ENCODE measurements at regions not wholly inside any gene's neighbourhood (a gene's known extent, or its start where the extent isn't known, plus 50 kb on each side); places are given as distances from the start of the nearest gene placed in this dataset.
"Not testable (repeated sequence)": the region's sequence is repeated elsewhere in the genome, so short reads cannot be mapped to it uniquely, and the experiment has no call there.

DNA sequence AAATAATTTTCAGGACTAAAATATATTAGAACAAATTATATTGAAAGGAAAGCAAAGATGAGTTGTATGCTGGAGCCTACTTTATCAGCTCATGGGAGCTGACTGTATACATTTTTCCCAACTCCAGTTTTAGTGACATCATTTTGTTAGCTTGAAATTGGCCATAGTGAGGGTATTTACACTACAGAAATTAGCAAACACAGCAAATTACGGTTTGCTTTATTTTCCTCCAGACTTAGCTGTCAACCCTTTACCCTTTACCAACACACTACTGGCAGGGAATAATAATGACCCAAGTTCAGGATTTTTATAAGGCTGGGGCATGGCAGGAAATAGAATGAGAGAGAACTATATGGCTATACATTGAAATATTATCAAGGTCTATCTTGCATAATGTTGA, 120.3 kb upstream of the PRSS1 start:
- 22 to 26% methylated on average over 1 of the region's 1 CpG for WGBS, 2 donors (ENCODE audit: low coverage in 1 of 2)
- intact Hi-C loops (cut with DNase I; ENCODE audit: low total_unique reads) (no loop called here), in situ Hi-C loops (cut with MboI; ENCODE audit: low pct_ligation_motif_present in 1 of 4, low pct_unique_long_range_greater_than_20kb in 1 of 4, low sequenced_read_pairs in 3 of 4) (loop anchor here in 2 of 4 donors (10.0 to 25.0 kb wide), 3 partner anchors 146 to 583 kb away; partner anchors contain the start of genes PRSS2 (in 1 of the 2) and TAS2R40 (in 1 of the 2))
- no peak overlapping the region for H3K4me3 ChIP-seq
- no peaks in the 10 kb centered on the region for H3K36me3 ChIP-seq
- peaks cover 36% of the 10 kb centered on the region for H3K27me3 ChIP-seq
- DNase-seq: no peak
- H3K9me3 ChIP-seq: no peaks in the 10 kb centered on the region
- TF ChIP-seq POLR2A (IDR thresholded peaks at IDR 0.05) (no peak), POLR2AphosphoS5 (IDR thresholded peaks at IDR 0.05) (no peak), EP300 (IDR thresholded peaks at IDR 0.05; ENCODE audit: low read depth) (no peak)
- TF ChIP-seq, protein P1, sequence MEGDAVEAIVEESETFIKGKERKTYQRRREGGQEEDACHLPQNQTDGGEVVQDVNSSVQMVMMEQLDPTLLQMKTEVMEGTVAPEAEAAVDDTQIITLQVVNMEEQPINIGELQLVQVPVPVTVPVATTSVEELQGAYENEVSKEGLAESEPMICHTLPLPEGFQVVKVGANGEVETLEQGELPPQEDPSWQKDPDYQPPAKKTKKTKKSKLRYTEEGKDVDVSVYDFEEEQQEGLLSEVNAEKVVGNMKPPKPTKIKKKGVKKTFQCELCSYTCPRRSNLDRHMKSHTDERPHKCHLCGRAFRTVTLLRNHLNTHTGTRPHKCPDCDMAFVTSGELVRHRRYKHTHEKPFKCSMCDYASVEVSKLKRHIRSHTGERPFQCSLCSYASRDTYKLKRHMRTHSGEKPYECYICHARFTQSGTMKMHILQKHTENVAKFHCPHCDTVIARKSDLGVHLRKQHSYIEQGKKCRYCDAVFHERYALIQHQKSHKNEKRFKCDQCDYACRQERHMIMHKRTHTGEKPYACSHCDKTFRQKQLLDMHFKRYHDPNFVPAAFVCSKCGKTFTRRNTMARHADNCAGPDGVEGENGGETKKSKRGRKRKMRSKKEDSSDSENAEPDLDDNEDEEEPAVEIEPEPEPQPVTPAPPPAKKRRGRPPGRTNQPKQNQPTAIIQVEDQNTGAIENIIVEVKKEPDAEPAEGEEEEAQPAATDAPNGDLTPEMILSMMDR (IDR thresholded peaks at IDR 0.05): no peak
- H3K4me1 ChIP-seq: no peaks in the 10 kb centered on the region
- H3K27ac ChIP-seq: no peak overlapping the region

DNA sequence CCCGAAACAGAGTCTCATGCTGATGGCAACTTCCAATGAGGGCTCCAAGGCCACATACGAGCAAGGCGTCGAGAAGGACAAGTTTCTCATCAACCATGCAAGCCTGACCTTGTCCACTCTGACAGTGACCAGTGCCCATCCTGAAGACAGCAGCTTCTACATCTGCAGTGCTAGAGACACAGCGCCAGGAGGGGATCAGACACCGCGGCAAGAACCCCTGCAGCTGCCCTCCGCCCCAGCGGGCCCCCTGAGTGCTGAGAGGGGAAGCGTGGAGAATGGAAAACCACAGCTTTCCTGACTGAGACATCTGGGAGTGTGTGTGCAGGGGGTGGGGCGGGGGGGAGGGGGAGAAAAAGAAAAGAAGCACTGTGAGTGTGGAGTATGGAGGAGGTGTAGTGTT, 122.0 kb upstream of the PRSS1 start:
- H3K9me3 ChIP-seq; H3K36me3 ChIP-seq; intact Hi-C loops (cut with DNase I; ENCODE audit: low total_unique reads); H3K4me1 ChIP-seq; DNase-seq; H3K27ac ChIP-seq; H3K4me3 ChIP-seq: not testable (repeated sequence)
- H3K27me3 ChIP-seq: peaks cover 25% of the 10 kb centered on the region
- in situ Hi-C loops (cut with MboI; ENCODE audit: low pct_ligation_motif_present in 1 of 4, low pct_unique_long_range_greater_than_20kb in 1 of 4, low sequenced_read_pairs in 3 of 4): loop anchor here in 2 of 4 donors (10.0 to 25.0 kb wide), 3 partner anchors 148 to 585 kb away; partner anchors contain the start of genes PRSS2 (in 1 of the 2) and TAS2R40 (in 1 of the 2)
- 72% methylated on average over 11 of the region's 11 CpGs; no CpG with 5 or more reads in 1 of the 2 donors for WGBS, 2 donors (ENCODE audit: low coverage in 1 of 2)

DNA sequence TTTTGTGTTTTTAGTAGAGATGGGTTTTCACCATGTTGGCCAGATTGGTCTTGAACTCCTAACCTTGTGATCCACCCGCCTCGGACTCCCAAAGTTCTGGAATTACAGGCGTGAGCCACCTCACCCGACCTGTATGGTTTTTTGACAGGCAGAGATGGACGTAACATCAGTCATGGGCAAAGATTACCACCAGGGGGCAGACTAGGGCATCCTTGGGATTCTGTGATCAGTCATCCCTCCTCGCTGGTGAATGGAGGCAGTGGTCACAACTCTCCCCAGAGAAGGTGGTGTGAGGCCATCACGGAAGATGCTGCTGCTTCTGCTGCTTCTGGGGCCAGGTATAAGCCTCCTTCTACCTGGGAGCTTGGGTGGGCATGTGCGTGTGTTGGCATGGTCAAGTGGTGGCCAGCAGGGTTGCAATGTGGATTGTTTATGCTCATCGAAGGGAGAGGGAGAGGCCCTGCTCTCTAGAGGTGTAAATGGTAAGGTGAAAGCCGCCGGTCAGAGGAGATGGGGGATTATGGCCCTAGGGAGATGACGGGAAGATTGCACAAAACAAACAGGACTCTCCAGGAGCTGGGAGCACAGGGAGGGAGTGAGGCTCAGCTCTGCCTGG, 122.7 kb upstream of the PRSS1 start:
- no peak overlapping the region for H3K4me3 ChIP-seq
- no peaks in the 10 kb centered on the region for H3K9me3 ChIP-seq
- H3K27me3 ChIP-seq: peaks cover 18% of the 10 kb centered on the region
- in situ Hi-C loops (cut with MboI; ENCODE audit: low pct_ligation_motif_present in 1 of 4, low pct_unique_long_range_greater_than_20kb in 1 of 4, low sequenced_read_pairs in 3 of 4): loop anchor here in 2 of 4 donors (10.0 to 25.0 kb wide), 3 partner anchors 148 to 586 kb away; partner anchors contain the start of genes PRSS2 (in 1 of the 2) and TAS2R40 (in 1 of the 2)
- TF ChIP-seq, protein P1 (IDR thresholded peaks at IDR 0.05): peak; percentile 42 to 62 (median 43)
- TF ChIP-seq POLR2AphosphoS5 (IDR thresholded peaks at IDR 0.05): no peak
- no peaks in the 10 kb centered on the region for H3K36me3 ChIP-seq
- DNase-seq: peak; percentile 56
- no peak overlapping the region for H3K27ac ChIP-seq
- 63% methylated on average over 12 of the region's 12 CpGs; no CpG with 5 or more reads in 1 of the 2 donors for WGBS, 2 donors (ENCODE audit: low coverage in 1 of 2)
- H3K4me1 ChIP-seq: no peaks in the 10 kb centered on the region
- intact Hi-C loops (cut with DNase I; ENCODE audit: low total_unique reads): no loop called here

DNA sequence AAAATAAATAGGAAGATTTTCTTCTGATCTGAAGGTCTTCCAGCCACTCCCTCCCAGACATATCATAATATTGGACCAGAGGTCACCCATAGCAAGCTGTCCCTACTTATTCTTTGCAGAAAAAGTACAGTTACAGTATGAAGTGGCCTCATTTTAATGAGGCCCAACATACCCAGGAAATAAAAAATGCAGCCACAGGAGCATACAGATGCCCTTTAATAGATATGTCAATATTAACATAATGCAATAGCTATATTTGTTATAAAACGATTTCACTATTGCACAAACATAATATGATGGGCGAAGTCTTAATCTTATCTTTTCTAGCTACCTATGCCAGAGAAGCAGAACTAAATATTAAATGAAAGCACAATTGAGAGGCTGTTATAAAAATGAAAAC, 124.1 kb upstream of the PRSS1 start:
- WGBS, 2 donors (ENCODE audit: low coverage in 1 of 2): 46 to 59% methylated on average over 2 of the region's 2 CpGs
- in situ Hi-C loops (cut with MboI; ENCODE audit: low pct_ligation_motif_present in 1 of 4, low pct_unique_long_range_greater_than_20kb in 1 of 4, low sequenced_read_pairs in 3 of 4): loop anchor here in 2 of 4 donors (10.0 to 25.0 kb wide), 3 partner anchors 150 to 587 kb away; partner anchors contain the start of genes PRSS2 (in 1 of the 2) and TAS2R40 (in 1 of the 2)
- H3K27ac ChIP-seq; DNase-seq; H3K4me1 ChIP-seq; H3K9me3 ChIP-seq; H3K27me3 ChIP-seq; H3K4me3 ChIP-seq; H3K36me3 ChIP-seq; intact Hi-C loops (cut with DNase I; ENCODE audit: low total_unique reads): not testable (repeated sequence)

DNA sequence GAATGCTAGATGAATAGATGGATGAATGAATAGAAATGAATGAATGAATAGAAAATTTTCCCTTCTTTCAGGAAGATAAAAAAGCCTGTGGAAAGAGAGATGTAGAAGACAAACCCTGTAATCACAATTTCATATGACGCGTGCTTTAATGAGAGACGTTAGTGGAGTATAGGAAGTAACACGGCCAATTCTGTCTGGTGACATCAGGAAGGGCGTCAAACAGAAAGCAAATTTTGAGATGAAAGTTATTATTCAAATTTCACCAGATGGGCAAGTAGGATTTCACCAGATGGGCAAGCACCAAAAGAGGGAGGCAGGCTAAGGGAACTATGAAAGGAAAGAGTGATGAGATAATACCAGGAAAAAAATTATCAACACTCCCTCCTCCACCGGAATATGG, 128.9 kb upstream of the PRSS1 start:
- Histone ChIP-seq H3K36me3 (no peaks in the 10 kb centered on the region), H3K9me3 (no peaks in the 10 kb centered on the region), H3K27me3 (peaks cover 3% of the 10 kb centered on the region), H3K27ac (no peak overlapping the region), H3K4me3 (no peak overlapping the region), H3K4me1 (no peaks in the 10 kb centered on the region)
- in situ Hi-C loops (cut with MboI; ENCODE audit: low pct_ligation_motif_present in 1 of 4, low pct_unique_long_range_greater_than_20kb in 1 of 4, low sequenced_read_pairs in 3 of 4): loop anchor here in 1 of 4 donors (10.0 kb wide), 1 partner anchor 154 kb away; the partner anchor contains the start of gene PRSS2
- TF ChIP-seq POLR2AphosphoS5 (IDR thresholded peaks at IDR 0.05) (no peak), POLR2A (IDR thresholded peaks at IDR 0.05) (no peak), EP300 (IDR thresholded peaks at IDR 0.05; ENCODE audit: low read depth) (no peak)
- TF ChIP-seq, protein P1 (IDR thresholded peaks at IDR 0.05): no peak
- DNase-seq: no peak
- intact Hi-C loops (cut with DNase I; ENCODE audit: low total_unique reads): no loop called here
- WGBS, 2 donors (ENCODE audit: low coverage in 1 of 2): 70 to 73% methylated on average over 6 of the region's 6 CpGs
